GM13976 (cell line): ENCODE measurements at regions not wholly inside any gene's neighbourhood (a gene's known extent, or its start where the extent isn't known, plus 50 kb on each side); places are given as distances from the start of the nearest gene placed in this dataset.
"Not testable (repeated sequence)": the region's sequence is repeated elsewhere in the genome, so short reads cannot be mapped to it uniquely, and the experiment has no call there.

ENCODE experiments used
- DNase-seq: peaks from one replicate; pipeline ENCODE4 v3.0.0; 2012; ENCODE audit warnings: low spot score
- CTCF ChIP-seq: IDR thresholded peaks from 2 replicates; pipeline ENCODE4 v1.5.1; 2012; ENCODE audit warnings: borderline replicate concordance, mild to moderate bottlenecking; ENCODE audit not compliant: insufficient read depth; ENCODE audit errors: extremely low read depth, missing control alignments, control extremely low read depth
- in situ Hi-C: fragments of 300-500 bp; cut with MboI; formaldehyde crosslinking; loops from one replicate; pipeline ENCODE4 v1.12.0; 2022; ENCODE audit warnings: low sequenced_read_pairs, mixed read lengths, inconsistent platforms; ENCODE audit not compliant: unreplicated experiment

- in situ Hi-C loops: no loop called here
- no peak for TF ChIP-seq CTCF
- DNase-seq: no peak
Observed at GRCh38 chr15:23797747-23798446, 110.8 kb upstream of the NDN start.

GRCh38 chr15:23801881-23802280, 114.8 kb upstream of the NDN start:
- in situ Hi-C loops: no loop called here
- no peak for DNase-seq
- TF ChIP-seq CTCF: no peak

- in situ Hi-C loops, DNase-seq: not testable (repeated sequence)
Observed at GRCh38 chr15:23802896-23803435, 115.9 kb upstream of the NDN start.

- in situ Hi-C loops: no loop called here
- DNase-seq: no peak
- no peak for TF ChIP-seq CTCF
Observed at GRCh38 chr15:23806980-23807379, 119.9 kb upstream of the NDN start.

GRCh38 chr15:23823508-23823907, 136.4 kb upstream of the NDN start:
- no peak for TF ChIP-seq CTCF
- in situ Hi-C loops: no loop called here
- no peak for DNase-seq

- no peak for DNase-seq
- no peak for TF ChIP-seq CTCF
- in situ Hi-C loops: no loop called here
Observed at GRCh38 chr15:23828786-23829185, 141.7 kb upstream of the NDN start.

GRCh38 chr15:23835953-23836352, 148.8 kb upstream of the NDN start:
- DNase-seq: no peak
- no peak for TF ChIP-seq CTCF
- in situ Hi-C loops: no loop called here
